ENCODE measurements at regions not wholly inside any gene's neighbourhood (a gene's known extent, or its start where the extent isn't known, plus 50 kb on each side); places are given as distances from the start of the nearest gene placed in this dataset.

- no peak for DNase-seq
Observed at GRCh38 chr10:4373098-4373497, 452.9 kb upstream of the AKR1E2 start.

- DNase-seq, result no peak
Observed at GRCh38 chr10:4372601-4373000, 453.4 kb upstream of the AKR1E2 start.

- no peak for DNase-seq
Observed at GRCh38 chr10:4371691-4372295, 454.2 kb upstream of the AKR1E2 start.

GRCh38 chr10:4370376-4370775 is 455.6 kb upstream of the AKR1E2 start:
- DNase-seq, result no peak

GRCh38 chr10:4361581-4361980 is 464.4 kb upstream of the AKR1E2 start:
- no peak for DNase-seq

- no peak for DNase-seq
Observed at GRCh38 chr10:4359003-4359402, 467.0 kb upstream of the AKR1E2 start.

- no peak for DNase-seq
Observed at GRCh38 chr10:4357911-4358310, 468.1 kb upstream of the AKR1E2 start.

GRCh38 chr10:4355350-4355749 is 470.7 kb upstream of the AKR1E2 start:
- no peak for DNase-seq

- no peak for DNase-seq
Observed at GRCh38 chr10:4354382-4354812, 471.6 kb upstream of the AKR1E2 start.

GRCh38 chr10:4353964-4354363 is 472.0 kb upstream of the AKR1E2 start:
- DNase-seq, result no peak

GRCh38 chr10:4353059-4353655 is 472.9 kb upstream of the AKR1E2 start:
- no peak for DNase-seq

- DNase-seq, result no peak
Observed at GRCh38 chr10:4352414-4352961, 473.5 kb upstream of the AKR1E2 start.

- DNase-seq, result no peak
Observed at GRCh38 chr10:4351723-4352413, 474.1 kb upstream of the AKR1E2 start.

GRCh38 chr10:4347397-4347796 is 478.6 kb upstream of the AKR1E2 start:
- no peak for DNase-seq

- DNase-seq, result no peak
Observed at GRCh38 chr10:4345877-4346646, 479.9 kb upstream of the AKR1E2 start.

- no peak for DNase-seq
Observed at GRCh38 chr10:4344492-4344994, 481.5 kb upstream of the AKR1E2 start.

- DNase-seq, result no peak
Observed at GRCh38 chr10:4343873-4344272, 482.1 kb upstream of the AKR1E2 start.

- DNase-seq, result no peak
Observed at GRCh38 chr10:4343091-4343490, 482.9 kb upstream of the AKR1E2 start.

- no peak for DNase-seq
Observed at GRCh38 chr10:4338768-4339167, 487.2 kb upstream of the AKR1E2 start.

GRCh38 chr10:4337563-4337962 is 488.4 kb upstream of the AKR1E2 start:
- no peak for DNase-seq

GRCh38 chr10:4334871-4335270 is 491.1 kb upstream of the AKR1E2 start:
- DNase-seq, result no peak

- no peak for DNase-seq
Observed at GRCh38 chr10:4334015-4334414, 492.0 kb upstream of the AKR1E2 start.

- DNase-seq, result peak in 1 of 2 donors; percentile 5
Observed at GRCh38 chr10:4333459-4333894, 492.5 kb upstream of the AKR1E2 start.
